ENCODE measurements at regions not wholly inside any gene's neighbourhood (a gene's known extent, or its start where the extent isn't known, plus 50 kb on each side); places are given as distances from the start of the nearest gene placed in this dataset.
"Not testable (repeated sequence)": the region's sequence is repeated elsewhere in the genome, so short reads cannot be mapped to it uniquely, and the experiment has no call there.

- DNase-seq (ENCODE audit: low read depth in 2 of 3, low spot score in 2 of 3) = no peak
Measured at GRCh38 chr10:123373591-123373990, 219.4 kb downstream of the BUB3 start.

- no peak for DNase-seq (ENCODE audit: low read depth in 2 of 3, low spot score in 2 of 3)
Measured at GRCh38 chr10:123375097-123375496, 220.9 kb downstream of the BUB3 start.

- no peak for DNase-seq (ENCODE audit: low read depth in 2 of 3, low spot score in 2 of 3)
Measured at GRCh38 chr10:123375738-123376137, 221.5 kb downstream of the BUB3 start.

- no peak for DNase-seq (ENCODE audit: low read depth in 2 of 3, low spot score in 2 of 3)
Measured at GRCh38 chr10:123377883-123378282, 223.7 kb downstream of the BUB3 start.

- no peak for DNase-seq (ENCODE audit: low read depth in 2 of 3, low spot score in 2 of 3)
Measured at GRCh38 chr10:123378302-123378701, 224.1 kb downstream of the BUB3 start.

GRCh38 chr10:123379156-123379555 lies 225.0 kb downstream of the BUB3 start:
- no peak for DNase-seq (ENCODE audit: low read depth in 2 of 3, low spot score in 2 of 3)

GRCh38 chr10:123380491-123381085 lies 226.4 kb downstream of the BUB3 start:
- DNase-seq (ENCODE audit: low read depth in 2 of 3, low spot score in 2 of 3) = peak in 1 of 3 donors; percentile 13

- no peak for DNase-seq (ENCODE audit: low read depth in 2 of 3, low spot score in 2 of 3)
Measured at GRCh38 chr10:123381224-123381623, 227.0 kb downstream of the BUB3 start.

GRCh38 chr10:123382491-123382890 lies 228.3 kb downstream of the BUB3 start:
- no peak for DNase-seq (ENCODE audit: low read depth in 2 of 3, low spot score in 2 of 3)

- no peak for DNase-seq (ENCODE audit: low read depth in 2 of 3, low spot score in 2 of 3)
Measured at GRCh38 chr10:123385508-123386080, 231.4 kb downstream of the BUB3 start.

GRCh38 chr10:123389520-123389919 lies 235.3 kb downstream of the BUB3 start:
- DNase-seq (ENCODE audit: low read depth in 2 of 3, low spot score in 2 of 3) = no peak

GRCh38 chr10:123390332-123390731 lies 236.1 kb downstream of the BUB3 start:
- DNase-seq (ENCODE audit: low read depth in 2 of 3, low spot score in 2 of 3) = no peak

GRCh38 chr10:123390874-123391273 lies 236.7 kb downstream of the BUB3 start:
- no peak for DNase-seq (ENCODE audit: low read depth in 2 of 3, low spot score in 2 of 3)

- DNase-seq (ENCODE audit: low read depth in 2 of 3, low spot score in 2 of 3) = no peak
Measured at GRCh38 chr10:123391275-123392028, 237.2 kb downstream of the BUB3 start.

GRCh38 chr10:123392182-123392963 lies 238.2 kb downstream of the BUB3 start:
- no peak for DNase-seq (ENCODE audit: low read depth in 2 of 3, low spot score in 2 of 3)

GRCh38 chr10:123393170-123393569 lies 239.0 kb downstream of the BUB3 start:
- DNase-seq (ENCODE audit: low read depth in 2 of 3, low spot score in 2 of 3) = no peak

GRCh38 chr10:123394382-123394781 lies 240.2 kb downstream of the BUB3 start:
- DNase-seq (ENCODE audit: low read depth in 2 of 3, low spot score in 2 of 3) = no peak

- not testable (repeated sequence) for DNase-seq (ENCODE audit: low read depth in 2 of 3, low spot score in 2 of 3)
Measured at GRCh38 chr10:123395234-123395633, 241.0 kb downstream of the BUB3 start.

GRCh38 chr10:123395906-123396305 lies 241.7 kb downstream of the BUB3 start:
- DNase-seq (ENCODE audit: low read depth in 2 of 3, low spot score in 2 of 3) = no peak

- no peak for DNase-seq (ENCODE audit: low read depth in 2 of 3, low spot score in 2 of 3)
Measured at GRCh38 chr10:123398180-123398591, 244.0 kb downstream of the BUB3 start.

GRCh38 chr10:123398756-123399155 lies 244.6 kb downstream of the BUB3 start:
- no peak for DNase-seq (ENCODE audit: low read depth in 2 of 3, low spot score in 2 of 3)
